ENCODE measurements at regions not wholly inside any gene's neighbourhood (a gene's known extent, or its start where the extent isn't known, plus 50 kb on each side); places are given as distances from the start of the nearest gene placed in this dataset.

DNA sequence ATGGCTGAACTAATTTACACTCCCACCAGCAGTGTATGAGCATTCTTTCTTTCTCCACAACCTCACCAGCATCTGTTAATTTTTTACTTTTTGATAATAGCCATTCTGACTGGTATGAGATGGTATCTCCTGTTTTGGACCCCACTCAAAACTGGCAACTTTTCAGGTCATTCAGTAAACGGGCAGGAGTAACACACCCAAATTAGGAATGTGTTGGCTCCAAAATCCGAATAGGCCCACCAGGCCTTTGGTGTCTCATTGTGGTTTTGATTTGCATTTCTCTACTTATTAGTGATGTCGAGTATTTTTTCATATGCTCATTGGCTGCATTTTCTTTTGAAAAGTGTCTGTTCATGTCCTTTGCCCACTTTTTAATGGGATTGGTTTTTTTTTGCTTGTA lies 517.1 kb downstream of the TMEM232 start:
- TF ChIP-seq, protein P1, sequence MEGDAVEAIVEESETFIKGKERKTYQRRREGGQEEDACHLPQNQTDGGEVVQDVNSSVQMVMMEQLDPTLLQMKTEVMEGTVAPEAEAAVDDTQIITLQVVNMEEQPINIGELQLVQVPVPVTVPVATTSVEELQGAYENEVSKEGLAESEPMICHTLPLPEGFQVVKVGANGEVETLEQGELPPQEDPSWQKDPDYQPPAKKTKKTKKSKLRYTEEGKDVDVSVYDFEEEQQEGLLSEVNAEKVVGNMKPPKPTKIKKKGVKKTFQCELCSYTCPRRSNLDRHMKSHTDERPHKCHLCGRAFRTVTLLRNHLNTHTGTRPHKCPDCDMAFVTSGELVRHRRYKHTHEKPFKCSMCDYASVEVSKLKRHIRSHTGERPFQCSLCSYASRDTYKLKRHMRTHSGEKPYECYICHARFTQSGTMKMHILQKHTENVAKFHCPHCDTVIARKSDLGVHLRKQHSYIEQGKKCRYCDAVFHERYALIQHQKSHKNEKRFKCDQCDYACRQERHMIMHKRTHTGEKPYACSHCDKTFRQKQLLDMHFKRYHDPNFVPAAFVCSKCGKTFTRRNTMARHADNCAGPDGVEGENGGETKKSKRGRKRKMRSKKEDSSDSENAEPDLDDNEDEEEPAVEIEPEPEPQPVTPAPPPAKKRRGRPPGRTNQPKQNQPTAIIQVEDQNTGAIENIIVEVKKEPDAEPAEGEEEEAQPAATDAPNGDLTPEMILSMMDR (IDR thresholded peaks at IDR 0.05 in 2 of 3, conservative IDR thresholded peaks at IDR 0.05 in 1 of 3; ENCODE audit: borderline replicate concordance in 1 of 3, insufficient read depth in 1 of 3, low read depth in 2 of 3, low read length in 2 of 3): no peak
- TF ChIP-seq SIN3A (IDR thresholded peaks at IDR 0.05; ENCODE audit: low read depth): no peak
- TF ChIP-seq, protein P2, sequence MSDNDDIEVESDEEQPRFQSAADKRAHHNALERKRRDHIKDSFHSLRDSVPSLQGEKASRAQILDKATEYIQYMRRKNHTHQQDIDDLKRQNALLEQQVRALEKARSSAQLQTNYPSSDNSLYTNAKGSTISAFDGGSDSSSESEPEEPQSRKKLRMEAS (IDR thresholded peaks at IDR 0.05): no peak
- no peak for TF ChIP-seq EZH2 (IDR thresholded peaks at IDR 0.05)
- no peak for TF ChIP-seq RAD21 (IDR thresholded peaks at IDR 0.05; ENCODE audit: low read depth)
- TF ChIP-seq, protein P3, sequence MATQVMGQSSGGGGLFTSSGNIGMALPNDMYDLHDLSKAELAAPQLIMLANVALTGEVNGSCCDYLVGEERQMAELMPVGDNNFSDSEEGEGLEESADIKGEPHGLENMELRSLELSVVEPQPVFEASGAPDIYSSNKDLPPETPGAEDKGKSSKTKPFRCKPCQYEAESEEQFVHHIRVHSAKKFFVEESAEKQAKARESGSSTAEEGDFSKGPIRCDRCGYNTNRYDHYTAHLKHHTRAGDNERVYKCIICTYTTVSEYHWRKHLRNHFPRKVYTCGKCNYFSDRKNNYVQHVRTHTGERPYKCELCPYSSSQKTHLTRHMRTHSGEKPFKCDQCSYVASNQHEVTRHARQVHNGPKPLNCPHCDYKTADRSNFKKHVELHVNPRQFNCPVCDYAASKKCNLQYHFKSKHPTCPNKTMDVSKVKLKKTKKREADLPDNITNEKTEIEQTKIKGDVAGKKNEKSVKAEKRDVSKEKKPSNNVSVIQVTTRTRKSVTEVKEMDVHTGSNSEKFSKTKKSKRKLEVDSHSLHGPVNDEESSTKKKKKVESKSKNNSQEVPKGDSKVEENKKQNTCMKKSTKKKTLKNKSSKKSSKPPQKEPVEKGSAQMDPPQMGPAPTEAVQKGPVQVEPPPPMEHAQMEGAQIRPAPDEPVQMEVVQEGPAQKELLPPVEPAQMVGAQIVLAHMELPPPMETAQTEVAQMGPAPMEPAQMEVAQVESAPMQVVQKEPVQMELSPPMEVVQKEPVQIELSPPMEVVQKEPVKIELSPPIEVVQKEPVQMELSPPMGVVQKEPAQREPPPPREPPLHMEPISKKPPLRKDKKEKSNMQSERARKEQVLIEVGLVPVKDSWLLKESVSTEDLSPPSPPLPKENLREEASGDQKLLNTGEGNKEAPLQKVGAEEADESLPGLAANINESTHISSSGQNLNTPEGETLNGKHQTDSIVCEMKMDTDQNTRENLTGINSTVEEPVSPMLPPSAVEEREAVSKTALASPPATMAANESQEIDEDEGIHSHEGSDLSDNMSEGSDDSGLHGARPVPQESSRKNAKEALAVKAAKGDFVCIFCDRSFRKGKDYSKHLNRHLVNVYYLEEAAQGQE (IDR thresholded peaks at IDR 0.05; ENCODE audit: low read depth): no peak
- no peak for TF ChIP-seq CEBPB (IDR thresholded peaks at IDR 0.05; ENCODE audit: low read depth)
- TF ChIP-seq YY1 (IDR thresholded peaks at IDR 0.05; ENCODE audit: extremely low read depth, insufficient replicate concordance, low read depth, low read length): no peak
- TF ChIP-seq SRF (IDR thresholded peaks at IDR 0.05; ENCODE audit: low read depth): no peak
